ENCODE measurements at regions not wholly inside any gene's neighbourhood (a gene's known extent, or its start where the extent isn't known, plus 50 kb on each side); places are given as distances from the start of the nearest gene placed in this dataset.
"Not testable (repeated sequence)": the region's sequence is repeated elsewhere in the genome, so short reads cannot be mapped to it uniquely, and the experiment has no call there.

- TF ChIP-seq ISL1 (CRISPR knock-in tag; IDR thresholded peaks at IDR 0.05); POU6F1 (CRISPR knock-in tag; IDR thresholded peaks at IDR 0.05; ENCODE audit: borderline replicate concordance, low read depth); OSR1 (CRISPR knock-in tag; IDR thresholded peaks at IDR 0.05); RARB (CRISPR knock-in tag; IDR thresholded peaks at IDR 0.05); CSDC2 (CRISPR knock-in tag; IDR thresholded peaks at IDR 0.05): not testable (repeated sequence)
- TF ChIP-seq, protein P1, sequence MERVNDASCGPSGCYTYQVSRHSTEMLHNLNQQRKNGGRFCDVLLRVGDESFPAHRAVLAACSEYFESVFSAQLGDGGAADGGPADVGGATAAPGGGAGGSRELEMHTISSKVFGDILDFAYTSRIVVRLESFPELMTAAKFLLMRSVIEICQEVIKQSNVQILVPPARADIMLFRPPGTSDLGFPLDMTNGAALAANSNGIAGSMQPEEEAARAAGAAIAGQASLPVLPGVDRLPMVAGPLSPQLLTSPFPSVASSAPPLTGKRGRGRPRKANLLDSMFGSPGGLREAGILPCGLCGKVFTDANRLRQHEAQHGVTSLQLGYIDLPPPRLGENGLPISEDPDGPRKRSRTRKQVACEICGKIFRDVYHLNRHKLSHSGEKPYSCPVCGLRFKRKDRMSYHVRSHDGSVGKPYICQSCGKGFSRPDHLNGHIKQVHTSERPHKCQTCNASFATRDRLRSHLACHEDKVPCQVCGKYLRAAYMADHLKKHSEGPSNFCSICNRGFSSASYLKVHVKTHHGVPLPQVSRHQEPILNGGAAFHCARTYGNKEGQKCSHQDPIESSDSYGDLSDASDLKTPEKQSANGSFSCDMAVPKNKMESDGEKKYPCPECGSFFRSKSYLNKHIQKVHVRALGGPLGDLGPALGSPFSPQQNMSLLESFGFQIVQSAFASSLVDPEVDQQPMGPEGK (CRISPR knock-in tag; IDR thresholded peaks at IDR 0.05; ENCODE audit: borderline replicate concordance) = not testable (repeated sequence)
- TF ChIP-seq, protein P2, sequence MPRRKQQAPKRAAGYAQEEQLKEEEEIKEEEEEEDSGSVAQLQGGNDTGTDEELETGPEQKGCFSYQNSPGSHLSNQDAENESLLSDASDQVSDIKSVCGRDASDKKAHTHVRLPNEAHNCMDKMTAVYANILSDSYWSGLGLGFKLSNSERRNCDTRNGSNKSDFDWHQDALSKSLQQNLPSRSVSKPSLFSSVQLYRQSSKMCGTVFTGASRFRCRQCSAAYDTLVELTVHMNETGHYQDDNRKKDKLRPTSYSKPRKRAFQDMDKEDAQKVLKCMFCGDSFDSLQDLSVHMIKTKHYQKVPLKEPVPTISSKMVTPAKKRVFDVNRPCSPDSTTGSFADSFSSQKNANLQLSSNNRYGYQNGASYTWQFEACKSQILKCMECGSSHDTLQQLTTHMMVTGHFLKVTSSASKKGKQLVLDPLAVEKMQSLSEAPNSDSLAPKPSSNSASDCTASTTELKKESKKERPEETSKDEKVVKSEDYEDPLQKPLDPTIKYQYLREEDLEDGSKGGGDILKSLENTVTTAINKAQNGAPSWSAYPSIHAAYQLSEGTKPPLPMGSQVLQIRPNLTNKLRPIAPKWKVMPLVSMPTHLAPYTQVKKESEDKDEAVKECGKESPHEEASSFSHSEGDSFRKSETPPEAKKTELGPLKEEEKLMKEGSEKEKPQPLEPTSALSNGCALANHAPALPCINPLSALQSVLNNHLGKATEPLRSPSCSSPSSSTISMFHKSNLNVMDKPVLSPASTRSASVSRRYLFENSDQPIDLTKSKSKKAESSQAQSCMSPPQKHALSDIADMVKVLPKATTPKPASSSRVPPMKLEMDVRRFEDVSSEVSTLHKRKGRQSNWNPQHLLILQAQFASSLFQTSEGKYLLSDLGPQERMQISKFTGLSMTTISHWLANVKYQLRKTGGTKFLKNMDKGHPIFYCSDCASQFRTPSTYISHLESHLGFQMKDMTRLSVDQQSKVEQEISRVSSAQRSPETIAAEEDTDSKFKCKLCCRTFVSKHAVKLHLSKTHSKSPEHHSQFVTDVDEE (CRISPR knock-in tag; IDR thresholded peaks at IDR 0.05) = not testable (repeated sequence)
- TF ChIP-seq, protein P3, sequence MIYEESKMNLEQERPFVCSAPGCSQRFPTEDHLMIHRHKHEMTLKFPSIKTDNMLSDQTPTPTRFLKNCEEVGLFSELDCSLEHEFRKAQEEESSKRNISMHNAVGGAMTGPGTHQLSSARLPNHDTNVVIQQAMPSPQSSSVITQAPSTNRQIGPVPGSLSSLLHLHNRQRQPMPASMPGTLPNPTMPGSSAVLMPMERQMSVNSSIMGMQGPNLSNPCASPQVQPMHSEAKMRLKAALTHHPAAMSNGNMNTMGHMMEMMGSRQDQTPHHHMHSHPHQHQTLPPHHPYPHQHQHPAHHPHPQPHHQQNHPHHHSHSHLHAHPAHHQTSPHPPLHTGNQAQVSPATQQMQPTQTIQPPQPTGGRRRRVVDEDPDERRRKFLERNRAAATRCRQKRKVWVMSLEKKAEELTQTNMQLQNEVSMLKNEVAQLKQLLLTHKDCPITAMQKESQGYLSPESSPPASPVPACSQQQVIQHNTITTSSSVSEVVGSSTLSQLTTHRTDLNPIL (CRISPR knock-in tag; IDR thresholded peaks at IDR 0.05; ENCODE audit: low read depth) = not testable (repeated sequence)
These were observed 587.6 kb downstream of the EDEM1 start for GRCh38 chr3:5775100-5775499.
